Keratinocyte (primary cell): ENCODE measurements at regions not wholly inside any gene's neighbourhood (a gene's known extent, or its start where the extent isn't known, plus 50 kb on each side); places are given as distances from the start of the nearest gene placed in this dataset.

Experiments used
- DNase-seq: peaks from one replicate; pipeline ENCODE4 v3.0.0-alpha.2; 2011; ENCODE audit warnings: low read depth, missing footprints, low spot score
- FAIRE-seq: peaks from 2 replicates; lab custom pipeline; 2011; peaks lifted over from hg19 to GRCh38; lab: Jason Lieb, UNC
- H2AFZ ChIP-seq: 2 replicates; pipeline ENCODE4 v1.6.0; 2012; ENCODE audit warnings: low read length, control low read depth, inconsistent platforms; ENCODE audit not compliant: control insufficient read depth
- H3K27ac ChIP-seq: 2 replicates; pipeline ENCODE4 v1.5.1; 2011; ENCODE audit warnings: low read length; ENCODE audit not compliant: control insufficient read depth, insufficient read depth
- H3K27me3 ChIP-seq: 3 replicates; pipeline ENCODE4 v1.6.0; 2011; ENCODE audit warnings: low read length; ENCODE audit not compliant: control insufficient read depth, insufficient read depth; ENCODE audit errors: extremely low read depth
- H3K36me3 ChIP-seq, 2 experiments: 2 replicates in 1 of 2; 3 replicates in 1 of 2; pipeline ENCODE4 v1.5.1; 2011; ENCODE audit warnings: low read length in 2 of 2, mild to moderate bottlenecking in 1 of 2; ENCODE audit not compliant: control insufficient read depth in 2 of 2, insufficient read depth in 2 of 2; ENCODE audit errors: extremely low read depth in 1 of 2
- H3K4me1 ChIP-seq: 3 replicates; pipeline ENCODE4 v1.5.1; 2011; ENCODE audit warnings: low read length; ENCODE audit not compliant: control insufficient read depth, insufficient read depth; ENCODE audit errors: extremely low read depth
- H3K4me2 ChIP-seq: 3 replicates; pipeline ENCODE4 v1.6.0; 2011; ENCODE audit warnings: low read depth, low read length; ENCODE audit not compliant: control insufficient read depth, insufficient read depth; ENCODE audit errors: extremely low read depth
- H3K4me3 ChIP-seq, 3 experiments: fragments of 200-600 bp in 1 of 3; sonication (generic) in 1 of 3; 2 replicates in 2 of 3; 3 replicates in 1 of 3; pipeline ENCODE4 v1.5.1; 2011 to 2016; ENCODE audit warnings: low read length in 3 of 3, mild to moderate bottlenecking in 3 of 3, control low read depth in 2 of 3, inconsistent platforms in 1 of 3, low read depth in 1 of 3, mixed read lengths in 1 of 3, mixed run types in 1 of 3, moderate library complexity in 1 of 3; ENCODE audit not compliant: control insufficient read depth in 2 of 3, insufficient read depth in 2 of 3; ENCODE audit errors: extremely low read depth in 1 of 3
- H3K79me2 ChIP-seq: 2 replicates; pipeline ENCODE4 v1.6.0; 2012; ENCODE audit warnings: low read length; ENCODE audit not compliant: control insufficient read depth, insufficient read depth
- H3K9ac ChIP-seq: 3 replicates; pipeline ENCODE4 v1.6.0; 2011; ENCODE audit warnings: low read length; ENCODE audit not compliant: control insufficient read depth, insufficient read depth; ENCODE audit errors: extremely low read depth
- H3K9me1 ChIP-seq: 3 replicates; pipeline ENCODE4 v1.6.0; 2011; ENCODE audit warnings: low read length; ENCODE audit not compliant: control insufficient read depth, insufficient read depth; ENCODE audit errors: extremely low read depth
- H3K9me3 ChIP-seq: 2 replicates; pipeline ENCODE4 v1.5.1; 2012; ENCODE audit warnings: low read depth, low read length; ENCODE audit not compliant: control insufficient read depth
- H4K20me1 ChIP-seq: 3 replicates; pipeline ENCODE4 v1.6.0; 2011; ENCODE audit warnings: low read length; ENCODE audit not compliant: control insufficient read depth, insufficient read depth; ENCODE audit errors: extremely low read depth
- EZH2 ChIP-seq: IDR thresholded peaks from one replicate; pipeline ENCODE4 v1.6.1; 2012; ENCODE audit warnings: inconsistent platforms, mild to moderate bottlenecking, low read length, moderate library complexity
- dilution Hi-C: fragments of 300-500 bp; cut with MboI; formaldehyde crosslinking; loops from one replicate; pipeline ENCODE4 v1.7.0; 2020; ENCODE audit warnings: low sequenced_read_pairs; ENCODE audit not compliant: extremely low pct_ligation_motif_present
- TF ChIP-seq, protein P1 (sequence below), 3 experiments: IDR thresholded peaks in 1 of 3; conservative IDR thresholded peaks in 1 of 3; optimal IDR thresholded peaks in 1 of 3; 2 replicates in 2 of 3; 3 replicates in 1 of 3; pipeline versions ENCODE3 to v1.5.1; 2011; ENCODE audit warnings: low read length in 3 of 3, mild to moderate bottlenecking in 3 of 3, moderate library complexity in 2 of 3, control low read depth in 1 of 3, inconsistent platforms in 1 of 3; ENCODE audit not compliant: insufficient read depth in 2 of 3; ENCODE audit errors: extremely low read depth in 1 of 3

DNA sequence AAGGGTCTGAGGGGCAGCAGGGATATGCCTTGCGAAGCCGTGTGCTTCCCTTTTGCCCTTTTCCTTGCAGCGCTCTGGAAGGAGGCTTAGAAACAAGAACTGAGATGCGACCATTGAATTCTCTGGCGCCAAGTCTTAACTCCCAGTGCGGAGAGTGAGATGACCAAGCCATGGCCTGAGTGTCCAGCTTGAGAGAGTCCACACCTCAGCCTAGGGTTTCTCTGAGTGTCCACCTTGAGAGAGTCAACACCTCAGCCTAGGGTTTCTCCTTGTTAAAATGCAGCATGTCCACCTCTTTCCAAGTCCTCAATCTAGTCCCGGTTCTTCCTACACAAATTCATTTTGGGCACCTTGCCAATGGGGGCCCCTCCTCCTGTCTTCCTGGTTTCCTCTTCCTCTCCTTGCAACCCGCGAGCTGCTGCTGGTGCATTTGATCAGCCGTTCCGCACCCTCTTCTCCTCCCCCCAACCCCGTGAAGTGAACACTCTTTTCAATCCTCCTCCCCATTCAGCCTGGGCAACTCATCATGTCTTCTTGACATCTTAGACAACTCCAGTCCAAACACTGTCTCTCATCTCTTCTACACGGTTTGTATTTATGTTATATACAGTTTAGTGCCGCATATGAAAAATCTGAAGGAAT, 178.2 kb upstream of the PITRM1 start:
- H3K9ac ChIP-seq = no peak overlapping the region
- H3K9me3 ChIP-seq = no peaks in the 10 kb centered on the region
- DNase-seq (no peak), FAIRE-seq (no peak)
- no peak overlapping the region for H3K4me3 ChIP-seq
- H3K27me3 ChIP-seq = peaks cover 11% of the 10 kb centered on the region
- H4K20me1 ChIP-seq = no peaks in the 10 kb centered on the region
- dilution Hi-C loops = no loop called here
- TF ChIP-seq, protein P1, sequence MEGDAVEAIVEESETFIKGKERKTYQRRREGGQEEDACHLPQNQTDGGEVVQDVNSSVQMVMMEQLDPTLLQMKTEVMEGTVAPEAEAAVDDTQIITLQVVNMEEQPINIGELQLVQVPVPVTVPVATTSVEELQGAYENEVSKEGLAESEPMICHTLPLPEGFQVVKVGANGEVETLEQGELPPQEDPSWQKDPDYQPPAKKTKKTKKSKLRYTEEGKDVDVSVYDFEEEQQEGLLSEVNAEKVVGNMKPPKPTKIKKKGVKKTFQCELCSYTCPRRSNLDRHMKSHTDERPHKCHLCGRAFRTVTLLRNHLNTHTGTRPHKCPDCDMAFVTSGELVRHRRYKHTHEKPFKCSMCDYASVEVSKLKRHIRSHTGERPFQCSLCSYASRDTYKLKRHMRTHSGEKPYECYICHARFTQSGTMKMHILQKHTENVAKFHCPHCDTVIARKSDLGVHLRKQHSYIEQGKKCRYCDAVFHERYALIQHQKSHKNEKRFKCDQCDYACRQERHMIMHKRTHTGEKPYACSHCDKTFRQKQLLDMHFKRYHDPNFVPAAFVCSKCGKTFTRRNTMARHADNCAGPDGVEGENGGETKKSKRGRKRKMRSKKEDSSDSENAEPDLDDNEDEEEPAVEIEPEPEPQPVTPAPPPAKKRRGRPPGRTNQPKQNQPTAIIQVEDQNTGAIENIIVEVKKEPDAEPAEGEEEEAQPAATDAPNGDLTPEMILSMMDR (optimal IDR thresholded peaks at IDR 0.05 in 1 of 3, IDR thresholded peaks at IDR 0.05 in 1 of 3, conservative IDR thresholded peaks at IDR 0.05 in 1 of 3; ENCODE audit: extremely low read depth in 1 of 3, insufficient read depth in 2 of 3, low read length in 3 of 3) = no peak
- no peak for TF ChIP-seq EZH2
- no peaks in the 10 kb centered on the region for H3K36me3 ChIP-seq
- no peak overlapping the region for H2AFZ ChIP-seq
- no peaks in the 10 kb centered on the region for H3K9me1 ChIP-seq
- H3K4me2 ChIP-seq = no peak overlapping the region
- H3K79me2 ChIP-seq = no peaks in the 10 kb centered on the region
- H3K4me1 ChIP-seq = no peaks in the 10 kb centered on the region
- no peak overlapping the region for H3K27ac ChIP-seq

DNA sequence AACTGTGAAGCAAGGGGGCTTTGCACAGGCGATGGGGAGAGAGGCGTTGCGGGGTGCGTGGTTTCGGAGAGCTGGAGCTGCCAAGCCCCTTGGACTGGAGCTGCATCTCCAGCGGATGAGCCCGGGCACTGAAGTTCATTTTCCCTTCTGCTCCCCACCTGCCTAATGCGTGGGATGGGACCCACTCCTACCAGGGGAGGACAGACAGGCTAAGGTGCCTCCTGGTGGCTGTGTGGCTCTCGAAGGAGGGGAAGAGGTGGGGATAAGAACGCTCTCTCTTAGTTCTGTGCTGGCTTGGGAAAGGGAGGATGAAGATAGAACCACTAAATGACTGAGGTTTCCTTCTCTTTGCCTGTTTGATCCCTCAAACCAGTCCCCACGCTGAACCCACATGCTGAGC, 177.6 kb upstream of the PITRM1 start:
- H3K36me3 ChIP-seq = no peaks in the 10 kb centered on the region
- no peaks in the 10 kb centered on the region for H3K9me3 ChIP-seq
- no peak for DNase-seq
- H3K4me3 ChIP-seq = no peak overlapping the region
- no peak overlapping the region for H3K27ac ChIP-seq
- H3K79me2 ChIP-seq = no peaks in the 10 kb centered on the region
- no peak overlapping the region for H3K4me2 ChIP-seq
- dilution Hi-C loops = no loop called here
- H4K20me1 ChIP-seq = no peaks in the 10 kb centered on the region
- no peak for FAIRE-seq
- H3K9me1 ChIP-seq = no peaks in the 10 kb centered on the region
- H3K9ac ChIP-seq = no peak overlapping the region
- peaks cover 11% of the 10 kb centered on the region for H3K27me3 ChIP-seq
- H2AFZ ChIP-seq = no peak overlapping the region
- no peak for TF ChIP-seq EZH2
- TF ChIP-seq, protein P1 (optimal IDR thresholded peaks at IDR 0.05 in 1 of 3, IDR thresholded peaks at IDR 0.05 in 1 of 3, conservative IDR thresholded peaks at IDR 0.05 in 1 of 3; ENCODE audit: extremely low read depth in 1 of 3, insufficient read depth in 2 of 3, low read length in 3 of 3) = no peak
- H3K4me1 ChIP-seq = no peaks in the 10 kb centered on the region
